DMS153 treated with DMSO at 0.1 percent for 48 hours (cell line): ENCODE measurements at regions not wholly inside any gene's neighbourhood (a gene's known extent, or its start where the extent isn't known, plus 50 kb on each side); places are given as distances from the start of the nearest gene placed in this dataset.
"Not testable (repeated sequence)": the region's sequence is repeated elsewhere in the genome, so short reads cannot be mapped to it uniquely, and the experiment has no call there.

Source experiments
- DNase-seq: peaks from one replicate; lab custom pipeline; 2025; ENCODE audit not compliant: unreplicated experiment; lab: John Stamatoyannopoulos, UW

GRCh38 chr21:15275615-15276235 lies 210.9 kb upstream of the NRIP1 start:
- no peak for DNase-seq

- DNase-seq: no peak
These were observed 211.4 kb upstream of the NRIP1 start for GRCh38 chr21:15276243-15276642.

GRCh38 chr21:15277466-15277865 lies 212.7 kb upstream of the NRIP1 start:
- no peak for DNase-seq

- no peak for DNase-seq
These were observed 213.5 kb upstream of the NRIP1 start for GRCh38 chr21:15278279-15278678.

- no peak for DNase-seq
These were observed 214.1 kb upstream of the NRIP1 start for GRCh38 chr21:15278851-15279250.

- DNase-seq: no peak
These were observed 214.7 kb upstream of the NRIP1 start for GRCh38 chr21:15279482-15279881.

- no peak for DNase-seq
These were observed 216.9 kb upstream of the NRIP1 start for GRCh38 chr21:15281714-15282113.

- DNase-seq: no peak
These were observed 217.9 kb upstream of the NRIP1 start for GRCh38 chr21:15282665-15283064.

- no peak for DNase-seq
These were observed 218.3 kb upstream of the NRIP1 start for GRCh38 chr21:15283138-15283537.

GRCh38 chr21:15283789-15284188 lies 219.0 kb upstream of the NRIP1 start:
- DNase-seq: no peak

- DNase-seq: no peak
These were observed 220.8 kb upstream of the NRIP1 start for GRCh38 chr21:15285556-15285955.

- no peak for DNase-seq
These were observed 224.4 kb upstream of the NRIP1 start for GRCh38 chr21:15289246-15289645.

GRCh38 chr21:15289896-15290841 lies 225.4 kb upstream of the NRIP1 start:
- peak; percentile 43 for DNase-seq

GRCh38 chr21:15291621-15292266 lies 226.9 kb upstream of the NRIP1 start:
- DNase-seq: no peak

GRCh38 chr21:15293240-15293639 lies 228.4 kb upstream of the NRIP1 start:
- no peak for DNase-seq

- no peak for DNase-seq
These were observed 231.1 kb upstream of the NRIP1 start for GRCh38 chr21:15295875-15296274.

- DNase-seq: no peak
These were observed 233.0 kb upstream of the NRIP1 start for GRCh38 chr21:15297824-15298223.

- DNase-seq: no peak
These were observed 233.5 kb upstream of the NRIP1 start for GRCh38 chr21:15298306-15298705.

- not testable (repeated sequence) for DNase-seq
These were observed 234.0 kb upstream of the NRIP1 start for GRCh38 chr21:15298755-15299154.

- DNase-seq: no peak
These were observed 235.3 kb upstream of the NRIP1 start for GRCh38 chr21:15300131-15300530.

GRCh38 chr21:15301014-15301413 lies 236.2 kb upstream of the NRIP1 start:
- DNase-seq: no peak

- DNase-seq: no peak
These were observed 236.9 kb upstream of the NRIP1 start for GRCh38 chr21:15301736-15302135.
